HG03039 (cell line): ENCODE measurements at regions not wholly inside any gene's neighbourhood (a gene's known extent, or its start where the extent isn't known, plus 50 kb on each side); places are given as distances from the start of the nearest gene placed in this dataset.

Experiments
- ATAC-seq: cut with Tn5 transposase; IDR thresholded peaks from one replicate; pipeline ENCODE4 v1.9.1; 2021; ENCODE audit warnings: mild to moderate bottlenecking, moderate library complexity; ENCODE audit not compliant: unreplicated experiment

DNA sequence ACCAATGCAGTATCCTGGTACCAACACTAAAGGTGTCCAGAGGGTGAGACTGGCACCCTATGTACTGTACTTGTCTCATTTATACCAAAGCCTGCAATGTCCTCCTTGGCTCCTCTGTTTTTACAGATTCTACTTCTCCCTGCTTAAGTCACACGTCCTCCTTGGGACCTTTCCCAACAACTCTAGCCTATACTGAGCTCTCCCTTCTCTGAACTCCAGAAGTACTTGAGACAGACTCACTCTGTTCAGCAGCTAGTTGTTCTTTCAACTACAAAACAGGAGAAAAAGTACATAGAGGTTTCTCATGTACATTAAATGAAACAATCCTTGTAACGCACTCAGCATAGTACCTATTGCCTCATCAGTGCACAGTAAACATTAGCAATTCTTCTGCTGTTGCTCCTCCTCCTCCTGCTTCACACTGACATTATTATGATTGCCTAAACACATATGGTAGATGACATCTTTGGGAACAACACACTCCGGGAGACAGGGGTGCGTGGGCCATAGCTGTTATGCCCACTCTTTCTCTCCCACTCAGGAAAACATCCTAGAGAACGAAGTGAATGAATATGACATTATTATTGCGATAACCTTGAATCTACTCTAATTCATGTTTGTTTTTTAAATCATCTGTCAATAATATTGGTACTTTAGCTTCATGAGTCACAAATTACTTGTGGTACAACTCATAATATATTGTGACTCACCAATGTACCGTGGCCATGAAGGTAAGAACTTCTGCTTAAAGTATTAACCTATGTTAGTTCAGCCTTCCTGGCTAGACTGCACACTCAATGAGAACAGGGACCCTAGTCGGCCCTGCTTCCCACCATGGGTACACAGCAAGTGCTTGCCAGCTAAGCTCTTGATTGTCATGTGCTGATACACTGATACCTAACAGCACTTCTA is 180.3 kb upstream of the ADRA1B start:
- no peak for ATAC-seq

DNA sequence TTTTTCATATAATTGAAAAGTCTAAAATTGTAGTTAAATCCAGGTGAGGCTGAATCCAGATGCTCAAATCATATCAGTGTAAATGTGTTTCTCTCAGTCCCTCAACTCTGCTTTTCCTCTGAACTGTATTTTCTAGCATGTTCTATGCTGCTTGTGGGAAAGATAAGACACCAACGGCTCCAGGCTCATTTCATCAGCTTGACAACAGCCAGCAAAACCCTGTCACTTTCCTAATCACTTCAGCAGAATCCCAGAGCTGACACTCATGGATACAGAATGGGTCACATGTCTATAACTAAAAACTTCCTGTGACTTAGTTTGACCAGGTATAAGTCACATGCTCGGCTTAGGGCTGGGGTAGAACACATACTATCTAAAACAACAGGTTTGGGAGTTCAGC is 179.4 kb upstream of the ADRA1B start:
- ATAC-seq: no peak

DNA sequence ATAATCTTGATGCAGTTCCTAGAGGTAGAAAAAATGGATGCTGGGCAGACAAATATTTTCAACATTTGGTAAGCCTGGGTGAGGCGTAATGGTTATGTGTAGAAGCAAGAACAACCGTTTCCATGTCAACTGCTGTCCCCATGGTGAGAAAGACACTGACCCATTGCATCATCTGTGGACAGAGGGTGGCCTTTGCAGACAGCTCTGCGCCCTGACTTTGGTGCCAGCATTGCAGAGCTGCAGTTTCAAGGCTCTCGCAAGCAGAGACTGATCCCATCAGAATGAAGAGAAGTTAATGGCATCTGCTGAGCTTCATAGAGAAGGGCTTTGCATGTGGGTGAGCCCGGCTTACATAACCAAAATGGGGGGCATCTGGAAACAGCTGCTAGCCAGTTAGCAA is 179.0 kb upstream of the ADRA1B start:
- ATAC-seq: no peak

DNA sequence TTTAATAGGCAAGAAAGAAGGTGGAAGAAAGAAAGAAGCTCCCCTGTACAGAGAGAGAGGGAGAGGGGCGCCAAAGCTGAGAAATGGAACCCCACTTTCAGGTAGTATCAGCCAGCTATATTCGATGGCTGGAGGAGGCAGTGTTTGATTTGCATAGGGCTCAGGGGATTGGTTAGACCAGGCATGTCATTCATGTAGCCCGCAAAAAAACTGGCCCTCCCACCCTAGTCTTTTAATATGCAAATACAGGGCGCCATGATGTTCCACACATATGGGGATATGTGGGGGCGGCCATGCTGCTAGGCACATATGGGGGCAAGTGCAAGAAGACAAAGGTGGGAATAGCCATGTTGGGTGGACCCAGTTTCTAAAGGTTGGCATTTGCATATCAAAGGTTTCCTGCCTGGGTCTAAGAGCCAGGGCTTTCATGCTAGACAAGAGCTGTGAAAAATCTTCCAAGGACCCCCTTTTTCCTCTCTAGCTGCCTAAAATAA is 174.4 kb upstream of the ADRA1B start:
- no peak for ATAC-seq

DNA sequence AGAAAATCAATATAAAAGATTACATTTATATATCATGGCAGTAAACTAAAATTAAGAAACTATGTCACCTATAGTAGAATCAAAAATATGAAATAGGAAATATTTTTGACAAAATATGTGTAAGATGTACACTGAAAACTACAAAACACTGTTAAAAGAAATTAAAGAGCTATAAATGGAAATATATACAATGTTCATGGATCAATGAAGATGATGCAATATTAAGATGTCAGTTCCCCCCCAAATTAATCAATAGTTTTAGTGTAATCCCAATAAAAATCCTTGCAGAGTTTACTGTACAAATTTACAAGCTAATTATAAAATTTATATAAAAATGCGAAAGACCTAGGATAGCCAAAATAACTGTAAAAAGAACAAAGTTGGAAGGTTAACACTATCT is 173.0 kb upstream of the ADRA1B start:
- no peak for ATAC-seq

DNA sequence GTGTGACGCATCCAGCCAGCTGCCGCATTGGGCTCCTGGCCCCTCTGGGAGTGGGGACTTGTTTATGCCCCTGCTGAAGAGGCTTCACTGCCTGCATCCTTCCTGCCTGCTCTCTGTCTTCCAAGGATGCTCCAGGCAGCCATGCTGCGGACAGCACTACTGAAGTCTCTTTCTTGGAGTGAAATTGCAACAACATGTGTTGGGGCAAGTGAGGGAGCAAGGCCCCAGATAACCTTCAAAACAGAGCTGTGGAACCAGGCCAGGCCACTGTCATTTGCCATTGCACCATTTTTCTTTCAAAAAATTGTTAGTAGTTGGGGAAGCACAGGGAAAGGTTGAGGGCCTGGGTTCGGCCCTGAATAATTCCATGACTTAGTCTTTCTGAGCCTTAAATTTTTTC is 169.6 kb upstream of the ADRA1B start:
- ATAC-seq: no peak

DNA sequence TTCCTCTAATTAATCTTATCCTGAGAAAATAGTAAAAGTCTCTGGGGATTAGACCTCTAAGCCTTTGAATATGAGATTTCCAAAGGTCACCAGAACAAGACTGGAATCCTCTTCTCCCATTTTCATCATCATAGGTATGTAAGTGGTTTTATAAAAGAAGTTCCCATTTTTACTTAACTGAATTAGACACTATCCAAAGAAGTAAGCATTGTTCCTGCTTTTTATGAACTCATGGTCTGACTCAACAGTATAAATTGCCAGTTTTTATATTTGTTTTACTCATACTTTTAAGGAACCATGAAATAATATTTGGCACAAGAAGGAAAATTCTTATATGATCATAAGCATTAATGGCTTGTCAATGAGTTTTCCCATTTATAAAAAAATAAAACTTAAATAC is 167.1 kb upstream of the ADRA1B start:
- ATAC-seq: no peak

DNA sequence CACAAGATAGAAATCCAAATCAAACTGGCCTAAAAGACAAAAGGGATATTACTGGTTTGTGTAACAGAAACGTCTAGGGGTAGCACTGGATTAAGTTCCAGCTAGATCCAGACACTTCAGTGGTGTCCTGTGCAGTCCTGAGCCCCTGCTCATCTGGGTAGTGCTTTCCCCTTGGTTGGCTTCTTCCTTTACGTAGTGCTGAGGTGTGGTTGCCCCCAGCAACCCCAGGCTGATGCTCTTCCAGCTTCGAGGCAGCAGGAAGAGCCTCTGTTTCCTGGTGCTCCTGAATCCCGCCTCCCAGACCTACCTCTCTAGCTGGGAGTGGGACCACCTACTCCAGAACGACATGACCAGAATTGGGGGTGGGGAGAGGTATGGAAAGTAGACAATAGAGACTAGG is 166.1 kb upstream of the ADRA1B start:
- no peak for ATAC-seq

DNA sequence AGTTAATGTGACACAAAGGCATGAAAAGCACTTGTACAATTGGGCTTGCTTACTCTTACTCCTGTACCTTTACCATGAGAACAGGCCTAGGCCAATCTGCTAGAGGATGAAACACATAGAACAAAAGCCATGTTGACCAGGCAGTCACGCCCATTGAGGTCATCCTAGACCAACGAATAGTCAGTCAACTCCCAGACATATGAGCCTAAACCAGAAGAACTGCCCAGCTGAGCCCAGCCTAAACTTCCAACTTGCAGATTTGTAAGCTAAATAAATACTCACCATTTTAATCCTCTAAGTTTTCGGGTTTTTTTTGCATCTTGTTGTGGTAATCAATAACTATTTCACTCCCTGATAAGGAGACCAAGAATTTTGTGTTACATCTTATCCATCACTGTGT is 164.8 kb upstream of the ADRA1B start:
- ATAC-seq: no peak

DNA sequence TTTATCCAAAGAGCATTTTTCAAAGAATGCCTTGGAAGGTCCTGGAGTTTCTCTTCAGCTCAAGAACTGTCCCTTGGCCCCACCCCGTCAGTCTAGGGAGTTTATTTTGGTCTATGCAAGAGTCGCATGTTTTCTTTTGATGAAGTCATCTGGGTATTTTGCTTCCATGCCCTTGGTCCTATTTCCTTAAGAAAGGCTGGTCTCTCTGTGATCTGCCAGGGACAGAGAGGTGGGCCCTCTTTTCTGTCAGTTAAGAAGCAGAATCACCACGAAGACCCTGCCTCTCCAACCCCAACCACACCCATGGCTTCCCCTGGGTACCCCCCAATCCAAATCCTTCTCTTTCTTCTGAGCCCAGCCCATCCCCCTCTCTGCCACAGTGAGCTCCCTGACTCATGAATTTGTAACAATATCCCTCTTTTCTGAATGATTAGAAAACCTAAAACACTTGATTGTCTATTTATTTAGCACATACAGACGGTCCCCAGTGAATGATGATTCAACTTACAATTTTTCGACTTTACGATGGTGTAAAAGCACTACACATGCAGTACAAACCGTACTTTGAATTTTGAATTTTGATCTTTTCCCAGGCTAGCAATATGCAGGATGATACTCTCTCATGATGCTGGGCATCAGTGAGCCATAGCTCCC is 163.5 kb upstream of the ADRA1B start:
- no peak for ATAC-seq

DNA sequence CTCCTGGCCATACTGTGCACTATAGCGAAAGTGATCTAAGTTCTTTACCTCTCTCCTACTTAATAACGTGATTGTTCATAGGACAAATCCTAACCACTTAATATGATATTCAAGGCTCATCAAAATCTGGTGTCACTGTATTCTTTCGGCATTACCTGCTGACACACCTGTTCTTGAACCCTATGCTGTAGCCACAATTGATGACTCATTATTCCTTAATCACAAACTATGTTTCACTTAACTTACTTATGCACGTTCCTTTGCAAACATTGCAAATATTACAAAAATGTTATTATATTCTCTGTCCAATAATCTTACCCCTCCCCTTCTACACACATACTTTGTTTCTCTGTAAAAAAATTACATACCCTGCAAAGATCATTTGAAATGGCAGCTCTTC is 158.1 kb upstream of the ADRA1B start:
- no peak for ATAC-seq

DNA sequence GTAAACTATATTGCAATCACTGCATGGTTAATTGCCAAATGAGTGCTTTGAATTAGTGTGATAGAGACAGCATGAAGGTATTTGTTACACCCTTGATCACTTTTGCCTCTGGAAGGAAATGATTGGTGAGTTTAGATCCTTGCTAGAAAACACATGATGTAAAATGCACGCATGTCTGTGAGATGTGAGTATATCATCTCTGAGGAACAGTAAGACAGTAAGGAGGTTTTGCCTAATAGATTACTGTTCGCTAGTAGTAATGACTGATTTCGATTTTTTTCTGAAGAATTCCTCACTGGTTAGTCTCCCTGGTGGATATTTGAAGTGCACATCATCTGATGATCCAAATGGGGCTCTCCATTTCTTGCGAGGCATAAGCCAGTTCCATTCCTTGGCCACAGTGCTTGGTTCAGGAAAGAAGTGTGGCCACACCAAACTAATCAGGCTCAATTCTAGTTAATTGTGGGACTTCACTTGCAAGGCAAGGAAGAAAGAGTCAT is 156.4 kb upstream of the ADRA1B start:
- ATAC-seq: no peak

DNA sequence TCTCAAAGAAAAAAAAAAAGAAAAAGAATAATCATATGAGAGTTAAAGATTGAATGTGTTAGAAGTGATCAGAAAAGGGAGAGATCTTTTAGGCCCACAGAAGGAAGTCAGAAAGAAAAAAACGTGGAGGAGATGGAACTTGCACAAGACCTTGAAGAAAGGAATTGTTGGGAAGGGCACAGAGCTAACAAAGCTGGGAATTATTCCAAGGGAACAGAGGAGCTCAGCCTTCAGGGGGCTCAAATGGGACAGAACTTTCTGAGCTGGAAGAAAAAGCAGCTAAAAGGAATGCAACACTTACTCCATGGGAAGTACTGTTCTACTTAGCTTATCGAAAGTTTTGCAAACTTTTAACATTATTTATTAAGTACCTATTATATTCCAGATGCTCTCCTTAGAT is 153.4 kb upstream of the ADRA1B start:
- no peak for ATAC-seq

DNA sequence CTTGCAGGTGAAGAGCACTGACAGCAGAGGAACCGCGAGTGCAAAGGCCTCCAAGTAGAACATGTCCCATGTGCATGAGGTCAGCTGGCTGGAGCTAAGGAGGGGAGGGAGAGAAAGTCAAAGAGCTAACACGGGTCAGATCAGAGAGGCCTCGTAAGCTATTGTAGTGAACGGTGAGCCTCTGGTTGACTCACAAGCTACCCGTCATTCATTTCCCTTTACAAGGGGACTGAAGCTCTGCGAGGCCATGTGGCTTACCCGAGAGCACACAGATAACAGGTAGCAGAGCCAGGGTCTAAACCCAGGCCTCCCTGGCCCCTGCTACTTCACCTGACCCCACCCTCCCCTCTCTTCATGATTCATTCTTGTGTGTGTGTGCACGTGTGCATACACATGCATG is 152.7 kb upstream of the ADRA1B start:
- no peak for ATAC-seq

DNA sequence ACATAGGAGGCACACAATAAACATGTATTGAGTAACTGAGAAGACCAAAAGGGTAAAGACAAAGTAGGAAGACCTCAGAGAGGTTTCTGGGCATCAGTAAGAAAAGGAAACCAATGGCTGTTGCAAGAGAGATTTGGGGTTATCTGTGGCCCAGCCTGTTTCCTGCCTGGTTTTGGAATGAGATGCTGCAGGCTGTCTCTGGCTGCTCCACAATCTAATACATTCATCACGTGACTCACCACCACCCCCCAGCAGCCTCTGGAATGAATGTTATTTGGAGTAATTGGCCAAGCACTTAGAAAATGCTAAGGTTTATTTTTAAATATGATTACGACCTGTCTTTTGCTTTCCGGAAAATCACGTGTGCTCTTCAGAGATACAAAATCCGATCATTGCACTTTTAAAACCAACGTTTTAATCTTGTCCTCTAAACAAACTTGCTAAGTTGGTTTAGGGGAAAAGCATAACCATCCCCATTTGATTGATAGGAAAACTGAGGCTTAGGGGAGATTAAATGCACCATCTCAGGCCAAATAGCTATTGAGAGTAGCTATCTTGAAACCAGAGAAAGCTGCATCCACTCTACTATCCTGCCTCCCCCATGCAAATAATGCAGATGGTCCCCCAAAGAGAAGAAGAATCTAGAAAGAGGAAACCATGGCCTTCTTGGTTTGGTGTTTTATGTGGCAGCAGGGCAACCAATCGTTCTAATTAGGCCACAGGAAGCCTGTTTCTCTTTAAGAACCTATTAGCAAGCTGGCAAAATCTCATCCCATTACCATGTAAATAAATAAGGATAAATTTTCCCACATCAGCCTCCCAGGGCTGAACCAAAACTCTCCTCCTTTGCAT is 151.8 kb upstream of the ADRA1B start:
- ATAC-seq: no peak

DNA sequence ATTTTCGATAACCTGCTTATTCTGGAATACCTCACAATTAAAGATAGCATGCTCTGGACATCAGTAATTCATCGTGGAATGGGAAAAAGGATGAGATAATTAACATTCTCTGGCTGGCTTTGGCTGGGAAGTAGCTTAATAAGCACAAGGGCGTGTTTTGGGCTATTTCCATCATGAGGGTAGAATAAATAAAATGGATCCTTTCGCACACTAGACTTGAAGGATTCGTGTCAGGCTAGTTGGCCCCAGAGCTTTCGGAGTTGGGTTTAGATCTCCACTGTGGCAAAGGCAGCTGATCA is 151.2 kb upstream of the ADRA1B start:
- ATAC-seq: no peak

DNA sequence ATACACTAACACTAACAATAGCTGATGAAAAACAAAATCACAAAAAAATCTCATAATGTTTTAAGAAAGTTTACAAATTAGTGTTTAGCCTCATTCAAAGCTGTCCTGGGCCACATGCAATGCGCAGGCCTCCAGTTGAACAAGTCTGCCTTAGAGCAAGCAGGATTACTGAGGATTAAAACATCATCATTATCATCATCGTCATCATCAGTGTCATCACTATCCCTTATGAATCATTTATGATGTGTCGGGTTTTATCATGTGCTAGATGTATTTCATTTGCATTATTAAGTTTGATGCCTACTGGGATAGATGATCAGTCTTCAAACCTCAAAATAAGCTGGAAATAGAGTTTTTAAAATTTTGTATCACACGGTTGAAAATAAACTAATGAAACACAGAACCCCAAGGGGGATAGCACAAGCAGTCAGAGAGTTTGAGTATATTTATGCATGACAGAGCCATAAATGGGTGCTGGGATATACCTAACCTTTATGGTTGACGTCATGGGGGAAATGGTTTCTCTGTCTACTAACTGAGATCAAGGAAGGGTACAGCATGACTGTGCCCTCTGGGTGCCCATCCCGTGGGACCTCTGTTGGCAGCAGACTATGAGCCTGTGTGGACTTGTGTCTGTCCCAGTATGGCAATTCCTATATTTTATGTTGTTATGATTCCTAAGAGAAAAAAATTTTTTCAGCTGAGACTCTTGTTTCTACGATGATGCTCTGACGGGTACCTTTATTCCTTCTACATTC is 150.3 kb upstream of the ADRA1B start:
- no peak for ATAC-seq

DNA sequence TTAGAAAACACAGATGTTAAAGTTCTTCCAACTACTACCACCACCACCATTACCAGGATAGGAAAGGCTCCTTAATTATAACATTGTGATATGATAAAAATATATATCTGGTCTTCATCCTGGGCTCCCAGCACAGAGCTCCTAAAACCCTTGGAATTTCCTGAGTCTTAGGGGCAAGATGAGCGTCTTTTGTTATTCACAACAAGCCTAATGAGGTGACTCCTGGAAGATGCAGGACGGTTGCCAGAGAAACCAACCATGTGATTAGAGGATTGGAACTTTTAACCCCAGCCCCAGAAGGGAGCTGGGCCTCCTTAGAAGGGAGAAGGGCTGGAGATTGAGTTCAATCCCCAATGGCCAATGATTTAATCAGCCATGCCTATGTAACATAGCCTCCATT is 148.0 kb upstream of the ADRA1B start:
- ATAC-seq: no peak

DNA sequence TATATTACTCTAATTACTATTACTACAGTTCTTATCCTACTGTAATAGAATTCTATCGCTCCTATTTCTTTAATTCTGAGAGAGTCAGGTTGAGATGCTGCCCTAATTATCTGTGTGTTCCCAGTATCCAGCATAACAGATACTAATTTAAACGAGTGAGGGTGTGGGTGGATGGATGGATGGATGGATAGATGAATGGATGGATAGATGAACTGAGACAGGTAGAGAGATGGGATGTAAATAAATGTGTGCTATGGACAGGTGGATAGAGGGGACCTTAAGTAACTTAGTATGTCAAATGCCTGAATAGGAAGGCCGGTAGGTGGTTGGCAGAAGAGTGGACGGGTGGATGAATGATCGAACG is 143.6 kb upstream of the ADRA1B start:
- no peak for ATAC-seq

DNA sequence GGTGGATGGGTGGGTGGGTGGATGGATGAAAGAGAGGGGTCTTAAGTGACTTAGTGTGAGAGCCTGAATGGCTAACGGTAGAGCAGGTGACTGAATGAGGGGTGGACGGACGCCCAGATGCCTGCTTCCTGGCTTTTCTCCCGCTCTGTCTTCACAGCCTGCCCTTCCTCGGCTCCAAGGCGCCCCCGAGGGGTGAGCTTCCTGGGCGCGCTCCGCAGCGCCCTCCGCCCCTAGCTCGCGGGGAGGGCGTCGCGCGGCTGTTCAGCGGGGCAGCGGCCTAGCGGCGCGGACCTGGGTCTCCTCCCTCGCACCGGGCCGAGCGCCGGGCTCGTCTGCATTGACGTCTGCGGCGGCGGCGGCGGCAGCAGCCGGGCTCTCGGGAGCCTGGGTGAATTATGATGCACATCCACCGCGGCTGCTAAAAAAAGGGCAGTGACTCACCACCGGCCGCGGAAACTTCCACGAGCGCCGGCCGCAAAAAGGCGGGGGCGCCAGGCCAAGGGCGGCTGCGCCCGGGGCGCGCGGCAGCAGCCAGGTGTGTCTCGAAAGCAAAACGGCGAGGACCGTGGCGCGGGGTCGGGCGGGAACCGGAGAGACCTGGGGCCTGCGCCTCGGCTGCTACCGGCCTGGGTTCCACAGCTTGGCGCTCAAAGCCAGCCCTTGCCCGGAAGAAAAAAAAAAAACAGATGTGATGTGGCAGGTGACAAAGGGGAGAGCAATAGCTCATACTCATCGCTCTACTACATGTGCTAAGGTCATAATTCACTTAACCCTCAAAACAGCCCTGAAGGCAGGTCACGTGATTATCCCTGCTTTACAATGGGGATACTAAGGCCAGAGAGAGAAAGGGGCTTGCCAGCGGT is 143.0 kb upstream of the ADRA1B start:
- peak; percentile 87 for ATAC-seq
